Stimulated activated naive CD4-positive, alpha-beta T cell (primary cell): ENCODE measurements at regions not wholly inside any gene's neighbourhood (a gene's known extent, or its start where the extent isn't known, plus 50 kb on each side); places are given as distances from the start of the nearest gene placed in this dataset.

ENCODE experiments used
- DNase-seq, 6 experiments: peaks; one replicate each; lab custom pipeline; 2025; lab: John Stamatoyannopoulos, UW

DNA sequence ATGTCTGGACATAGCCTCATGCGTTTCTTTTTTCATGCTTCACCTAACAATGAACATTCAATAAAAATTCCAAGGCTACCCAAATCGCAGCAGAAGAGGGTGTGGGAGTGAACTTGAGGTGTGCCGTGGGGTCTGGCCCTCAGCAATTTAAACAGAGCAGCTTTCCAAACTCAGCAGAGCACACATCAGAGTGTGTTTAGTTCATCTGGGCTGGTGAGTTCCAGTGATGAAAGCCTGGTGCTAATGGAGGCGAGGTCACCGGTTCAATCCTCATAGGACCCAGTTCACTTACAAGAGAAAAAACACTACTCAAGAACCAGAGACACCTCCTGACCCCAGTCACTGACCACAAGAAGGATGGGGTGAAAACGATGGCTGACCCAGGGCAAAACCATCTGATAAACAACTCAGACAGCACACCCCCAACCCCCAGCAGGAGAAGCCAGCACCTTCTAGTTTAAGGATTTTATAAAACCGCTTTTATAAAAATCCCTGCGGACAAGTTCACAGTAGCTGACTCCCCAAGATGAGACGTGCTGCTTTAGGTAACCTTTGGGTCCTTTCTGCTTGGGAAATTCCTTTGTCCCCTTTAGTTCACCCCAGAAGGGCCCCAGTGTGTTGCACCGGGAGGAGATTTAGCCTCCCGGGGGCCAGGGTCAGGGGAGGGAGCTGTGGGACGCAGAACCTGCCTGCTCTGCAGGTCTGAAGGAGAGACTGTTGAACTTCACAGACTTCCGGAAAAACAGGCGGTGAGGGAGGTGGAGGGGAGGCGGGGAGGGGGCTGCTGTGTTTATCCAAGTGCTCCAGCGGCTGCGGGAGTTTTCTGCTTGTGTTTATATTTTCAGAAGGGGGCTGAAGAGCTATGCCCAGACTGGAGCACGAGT, 152.7 kb upstream of the SOX11 start:
- no peak for DNase-seq

DNA sequence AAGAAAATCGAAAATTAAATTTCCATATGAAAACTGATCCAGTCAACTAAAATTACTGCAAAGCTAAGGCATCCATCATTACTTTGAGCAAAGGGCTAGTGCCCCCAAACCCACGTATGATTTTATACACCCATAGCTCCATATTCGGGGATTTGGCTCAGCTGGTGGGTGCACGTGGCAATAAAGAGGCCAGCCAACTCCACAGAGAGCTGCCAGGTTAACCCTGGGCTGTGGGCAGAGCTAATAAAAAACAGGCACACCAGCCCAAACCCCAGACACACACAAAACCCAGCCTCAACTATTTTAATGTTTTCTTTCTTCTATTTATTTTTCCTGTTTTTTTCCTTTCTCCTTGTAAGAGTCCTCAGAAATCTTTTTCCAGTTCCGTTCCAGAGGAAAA, 151.3 kb upstream of the SOX11 start:
- no peak for DNase-seq

DNA sequence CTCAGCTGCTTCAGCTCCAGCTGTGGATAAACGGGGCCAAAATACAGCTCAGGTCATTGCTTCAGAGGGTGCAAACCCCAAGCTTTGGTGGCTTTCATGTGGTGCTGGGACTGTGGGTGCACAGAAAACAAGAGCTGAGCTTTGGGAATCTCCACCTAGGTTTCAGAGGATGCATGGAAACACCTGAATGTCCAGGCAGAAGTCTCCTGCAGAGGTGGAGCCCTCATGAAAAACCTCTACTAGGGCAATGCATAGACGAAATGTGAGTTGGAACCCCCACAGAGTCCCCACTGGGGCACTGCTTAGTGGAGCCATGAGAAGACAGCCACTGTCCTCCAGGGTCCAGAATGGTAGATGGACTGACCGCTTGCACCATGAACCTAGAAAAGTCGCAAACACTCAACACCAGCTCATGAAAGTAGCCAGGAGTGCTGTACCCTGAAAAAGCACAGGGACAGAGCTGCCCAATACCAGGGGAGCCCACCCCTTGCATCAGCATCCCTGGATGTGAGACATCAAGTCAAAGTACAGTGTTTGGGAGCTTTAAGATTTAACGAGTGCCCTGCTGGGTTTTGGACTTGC, 147.9 kb upstream of the SOX11 start:
- no peak for DNase-seq

DNA sequence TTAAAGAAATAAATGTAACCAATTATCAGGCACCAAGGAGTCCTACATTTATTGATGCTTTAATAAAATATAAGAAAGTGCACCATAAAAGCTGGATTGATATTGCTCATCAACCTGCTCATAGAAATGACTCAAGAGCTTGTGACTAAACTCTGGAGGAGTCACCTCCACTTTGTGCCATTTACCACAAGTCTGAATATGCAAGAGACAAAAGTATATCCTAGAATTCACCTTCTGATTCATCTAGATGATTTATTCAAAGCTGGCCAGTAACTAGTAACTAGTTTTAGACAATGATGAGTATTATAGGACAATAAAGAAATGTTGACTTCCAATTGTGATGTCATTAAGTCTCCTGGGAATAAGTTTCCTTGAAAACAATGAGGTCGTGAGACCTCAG, 146.0 kb upstream of the SOX11 start:
- DNase-seq = no peak

DNA sequence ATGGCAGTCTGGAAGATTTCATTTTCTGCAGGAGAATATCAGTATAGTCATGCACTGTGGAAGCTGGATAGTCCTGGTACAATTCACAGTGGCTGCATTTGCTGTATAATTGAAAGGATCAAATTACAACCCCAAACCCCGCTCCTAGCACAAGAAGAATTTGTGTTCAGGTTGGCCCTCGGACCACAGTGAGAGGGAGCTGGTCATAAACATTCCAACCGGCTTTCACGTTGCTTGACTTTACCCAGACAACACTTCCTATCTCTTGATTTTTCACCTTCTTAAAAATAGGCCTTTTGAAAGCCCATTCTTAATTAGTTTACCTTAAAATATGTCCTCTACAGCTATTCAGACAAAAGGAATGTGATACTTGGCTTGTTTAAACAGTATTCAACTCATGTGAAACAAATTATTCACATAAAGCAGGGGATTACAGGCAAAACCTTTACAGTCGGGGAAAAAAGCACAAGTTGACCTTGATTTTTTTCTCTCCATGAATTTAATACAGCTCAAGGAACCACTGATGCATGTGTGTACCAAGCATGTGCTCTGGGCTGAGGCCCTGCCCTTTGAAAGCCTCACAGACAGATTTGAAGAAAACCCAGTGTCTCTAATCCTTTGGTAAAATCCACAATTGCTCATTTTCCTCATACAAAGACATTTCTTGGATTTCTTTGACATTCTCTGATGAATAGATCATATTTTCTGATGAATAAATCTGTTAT, 143.0 kb upstream of the SOX11 start:
- no peak for DNase-seq

DNA sequence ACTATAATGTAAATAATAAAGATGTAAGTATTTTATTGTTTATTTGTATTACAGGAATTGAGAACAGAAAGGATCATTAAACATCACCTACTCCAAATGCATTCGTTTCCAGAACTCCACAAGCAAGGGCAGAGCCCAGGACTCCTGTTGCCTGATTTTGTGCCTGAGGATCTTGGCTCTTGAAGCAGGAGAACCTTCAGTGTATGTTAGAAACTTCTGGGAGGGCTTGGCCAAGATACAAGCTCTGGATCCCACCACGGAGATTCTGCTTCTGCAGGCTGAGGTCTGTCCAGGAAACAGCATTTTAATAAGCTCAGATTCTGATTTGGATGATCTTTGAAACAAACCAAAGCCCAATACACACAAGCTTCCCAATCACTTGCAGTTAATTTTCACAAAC, 142.4 kb upstream of the SOX11 start:
- no peak for DNase-seq

DNA sequence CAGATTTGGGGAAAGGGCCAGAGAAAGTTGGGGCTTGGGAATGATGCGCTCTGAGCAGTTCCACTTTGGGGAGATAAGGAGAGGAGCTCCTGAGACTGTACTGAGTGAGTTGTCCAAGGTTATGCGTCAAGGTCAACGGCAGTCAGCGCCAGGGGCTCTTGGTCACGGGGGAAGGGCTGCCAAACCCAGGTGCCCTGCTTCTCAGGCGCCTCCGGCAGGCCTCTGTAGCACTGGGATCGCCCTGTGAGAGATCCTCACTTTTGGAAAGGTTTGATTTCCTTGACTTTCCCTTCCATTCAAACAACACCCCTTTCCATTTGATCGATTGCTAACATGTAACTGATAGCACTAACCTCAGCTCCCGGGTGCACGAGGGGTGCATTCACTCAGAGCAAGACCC, 136.5 kb upstream of the SOX11 start:
- DNase-seq = no peak

DNA sequence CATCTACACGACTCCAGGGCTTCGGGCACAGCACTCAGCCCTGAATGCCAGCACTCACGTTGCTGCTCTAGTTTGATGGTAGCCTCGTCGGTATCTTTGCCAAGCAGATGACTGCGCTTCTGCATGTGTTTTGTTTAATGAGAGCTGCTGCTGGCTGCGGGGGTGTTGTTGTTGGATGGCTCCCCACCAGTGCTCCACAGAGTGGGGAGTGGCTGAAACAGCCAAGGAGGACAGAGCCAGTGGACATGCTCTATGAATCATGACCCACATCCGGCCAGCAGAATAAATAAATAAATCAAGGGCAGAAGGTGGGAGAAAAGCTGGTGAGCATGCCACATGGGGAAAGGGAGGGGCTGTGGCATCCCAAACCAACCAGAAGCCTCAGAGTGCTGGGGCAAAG, 131.2 kb upstream of the SOX11 start:
- DNase-seq = no peak

DNA sequence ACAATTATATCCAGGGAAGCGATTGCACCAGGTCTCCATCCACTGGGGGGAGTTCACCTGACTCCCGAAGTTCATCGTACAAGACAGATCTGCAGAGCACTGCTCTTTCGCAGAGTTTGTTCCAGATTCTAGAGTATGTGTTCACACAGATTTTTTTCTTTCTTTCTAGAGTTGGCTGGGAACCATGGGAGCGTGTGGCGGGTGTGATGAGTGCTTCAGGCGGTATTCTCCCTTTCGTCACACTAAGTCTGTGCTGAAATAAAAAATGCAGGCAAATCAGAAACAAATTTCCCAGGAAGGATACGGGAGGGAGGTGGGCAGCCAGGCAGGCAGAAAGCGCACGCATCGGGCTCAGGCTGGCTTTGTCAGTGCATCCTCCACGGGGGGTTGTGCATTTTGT, 129.8 kb upstream of the SOX11 start:
- DNase-seq = no peak

DNA sequence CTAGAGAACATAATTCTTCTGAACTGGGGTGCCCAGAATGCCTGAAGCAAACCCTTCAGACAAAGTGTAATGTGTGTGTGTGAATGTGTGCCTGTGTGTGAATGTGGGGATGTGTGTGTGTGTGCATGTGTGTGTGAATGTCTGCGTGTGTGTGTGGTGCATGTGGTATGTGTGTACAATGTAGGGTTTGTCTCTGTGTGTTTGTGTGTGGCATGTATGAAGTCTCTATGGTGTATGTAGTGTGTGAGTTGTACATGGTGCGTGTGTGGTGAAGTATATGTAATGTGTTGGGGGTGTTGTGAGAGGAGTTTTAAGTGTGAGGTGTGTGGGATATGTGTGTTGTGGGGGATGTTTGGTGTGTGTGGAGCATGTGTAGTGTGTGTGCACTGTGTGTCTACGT, 129.3 kb upstream of the SOX11 start:
- DNase-seq = no peak

DNA sequence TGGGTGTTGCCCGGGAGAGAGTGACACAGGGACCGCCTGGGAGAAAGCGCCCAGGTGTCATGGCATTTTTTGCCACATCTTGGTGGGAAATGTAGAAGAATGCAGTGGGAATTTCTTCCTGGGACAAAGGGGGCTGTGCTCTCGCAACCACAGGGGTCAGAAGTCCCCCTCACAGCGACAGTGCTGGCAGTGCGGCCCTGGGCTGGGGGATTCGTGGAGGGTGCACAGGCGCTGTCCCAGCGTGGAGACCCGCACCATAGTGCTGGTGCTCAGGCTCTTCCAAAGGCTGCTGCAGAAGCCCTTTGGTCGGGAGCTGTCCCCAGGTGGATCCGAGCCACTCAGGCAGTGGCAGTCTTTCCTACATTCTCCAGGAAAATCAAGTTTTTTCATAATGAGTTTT, 128.8 kb upstream of the SOX11 start:
- DNase-seq = no peak

DNA sequence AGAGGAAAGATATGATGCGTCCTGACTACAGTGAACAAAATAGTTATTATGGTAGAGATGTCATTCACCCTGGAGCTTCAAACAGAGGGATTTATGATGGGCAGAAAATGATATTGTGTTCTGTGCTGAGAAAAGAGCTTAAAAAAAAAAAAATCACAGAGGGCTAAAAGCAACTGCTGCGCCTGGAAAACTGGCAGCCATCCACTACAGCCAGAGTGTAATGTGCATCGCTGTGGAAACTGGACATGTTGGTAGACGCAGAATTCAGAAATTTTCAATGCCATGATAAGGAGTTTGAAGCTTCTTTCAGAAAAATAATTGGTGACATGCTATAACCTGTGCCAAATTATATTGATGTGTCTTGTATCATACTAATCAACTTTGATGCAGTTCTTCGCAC, 122.9 kb upstream of the SOX11 start:
- DNase-seq = no peak

DNA sequence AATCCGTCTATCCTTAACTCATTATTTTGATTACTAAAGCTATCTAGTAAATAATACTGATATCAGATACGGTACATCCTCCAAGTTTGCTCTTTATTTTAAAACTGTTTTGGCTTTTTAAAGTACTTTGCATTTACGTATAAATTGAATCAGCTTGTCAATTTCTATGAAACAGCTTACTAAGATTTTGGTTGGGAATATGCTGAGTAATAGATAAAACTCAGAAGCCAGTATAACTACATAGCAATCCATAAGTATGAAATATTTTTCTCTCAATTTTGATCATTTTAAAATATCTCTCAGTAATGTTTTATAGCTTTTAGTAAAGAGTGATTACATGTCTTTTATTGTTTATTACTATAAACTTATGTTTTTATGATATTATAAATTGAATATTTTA, 116.2 kb upstream of the SOX11 start:
- no peak for DNase-seq

DNA sequence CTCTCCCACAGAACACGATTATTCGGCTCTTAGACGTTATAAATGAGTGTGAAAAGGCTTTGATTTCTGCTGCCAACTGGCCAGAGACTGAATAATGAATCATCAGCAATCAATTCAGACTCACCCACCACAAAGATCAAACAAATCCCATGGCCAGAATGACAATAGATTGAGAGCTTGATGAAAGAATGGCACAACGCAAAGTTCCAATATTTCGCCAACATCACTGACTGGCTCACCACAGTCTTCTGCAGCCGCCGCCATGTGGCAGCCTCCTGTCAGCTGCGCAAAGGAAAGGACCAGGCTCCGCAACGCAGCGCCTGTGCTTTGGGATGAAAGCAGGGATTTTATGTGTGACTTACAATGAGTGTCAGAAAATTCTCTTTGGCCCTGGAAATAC, 104.4 kb upstream of the SOX11 start:
- no peak for DNase-seq

DNA sequence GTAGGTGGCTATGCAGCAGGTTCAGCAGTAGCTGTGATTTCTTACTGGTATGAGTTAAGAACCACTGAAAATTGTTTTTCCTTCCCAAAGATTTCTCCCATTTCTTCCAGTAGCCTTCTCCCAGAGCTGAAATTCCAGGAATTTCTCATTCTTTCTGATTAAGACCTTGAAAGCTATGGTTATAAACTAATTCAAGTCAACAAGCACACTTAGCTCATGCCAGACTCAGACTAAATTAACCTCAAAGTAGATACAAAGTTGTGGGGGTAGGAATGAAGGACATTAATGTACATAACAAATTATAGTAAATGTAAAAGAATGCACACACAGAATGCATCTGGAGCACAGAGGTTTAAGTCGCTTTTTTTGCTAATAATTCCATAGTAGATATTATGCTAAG, 103.6 kb upstream of the SOX11 start:
- no peak for DNase-seq

DNA sequence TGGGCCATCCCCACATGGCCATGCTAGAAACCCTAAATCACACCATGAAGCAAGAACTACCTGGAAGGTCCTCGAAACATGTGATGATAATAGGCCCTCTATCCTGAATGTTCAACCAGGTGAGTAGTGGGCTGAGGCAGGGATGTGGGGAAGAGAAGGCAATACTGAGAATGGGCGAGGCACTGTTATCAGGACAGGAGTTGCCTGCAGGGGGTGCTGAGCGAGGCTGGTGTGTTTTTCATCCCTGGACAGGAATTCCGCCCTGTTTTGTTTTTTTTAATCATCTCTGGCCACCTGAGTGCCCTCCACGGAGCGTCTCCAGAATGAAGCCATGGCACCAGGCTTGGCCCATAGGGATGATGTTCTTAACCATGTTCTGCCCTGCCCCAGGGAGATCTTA, 103.0 kb upstream of the SOX11 start:
- DNase-seq = no peak

DNA sequence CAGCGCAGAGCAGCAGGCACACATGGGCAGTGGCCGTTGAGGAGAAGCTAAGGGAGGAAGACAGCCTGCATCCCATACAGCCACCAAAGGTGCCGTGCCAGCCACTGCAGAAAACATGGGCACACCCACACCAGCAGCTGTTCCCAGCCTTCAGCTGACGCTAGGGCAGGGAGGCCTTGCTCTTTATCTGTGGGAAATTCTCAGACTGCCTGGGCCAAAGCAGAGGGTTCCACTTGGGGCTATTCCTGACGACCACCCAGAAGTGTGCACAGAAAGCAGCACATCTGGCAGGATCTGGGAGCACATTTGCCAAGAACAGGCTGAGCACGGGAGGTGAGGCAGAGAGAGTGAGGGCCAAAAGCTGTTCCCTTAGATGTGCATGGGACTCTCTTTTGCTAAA, 101.3 kb upstream of the SOX11 start:
- DNase-seq = no peak

DNA sequence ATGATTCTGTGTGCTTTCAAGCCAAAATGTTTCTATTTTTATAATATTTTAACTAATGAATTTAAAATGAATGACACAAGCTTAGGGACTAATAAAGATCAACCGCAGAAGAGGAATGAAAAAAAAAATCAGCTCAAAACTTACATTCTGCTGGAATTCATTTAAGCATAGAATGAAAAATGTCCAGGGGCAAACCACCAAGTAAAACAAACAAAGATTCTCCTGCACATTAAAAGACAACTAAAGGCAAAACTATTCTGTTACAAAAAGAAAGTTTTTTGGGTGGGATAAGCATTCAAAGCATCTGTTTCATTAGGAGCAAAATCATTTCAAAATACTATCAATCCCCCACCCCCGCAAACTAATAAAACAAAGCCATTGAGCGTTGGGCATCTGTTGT, 99.3 kb upstream of the SOX11 start:
- no peak for DNase-seq

DNA sequence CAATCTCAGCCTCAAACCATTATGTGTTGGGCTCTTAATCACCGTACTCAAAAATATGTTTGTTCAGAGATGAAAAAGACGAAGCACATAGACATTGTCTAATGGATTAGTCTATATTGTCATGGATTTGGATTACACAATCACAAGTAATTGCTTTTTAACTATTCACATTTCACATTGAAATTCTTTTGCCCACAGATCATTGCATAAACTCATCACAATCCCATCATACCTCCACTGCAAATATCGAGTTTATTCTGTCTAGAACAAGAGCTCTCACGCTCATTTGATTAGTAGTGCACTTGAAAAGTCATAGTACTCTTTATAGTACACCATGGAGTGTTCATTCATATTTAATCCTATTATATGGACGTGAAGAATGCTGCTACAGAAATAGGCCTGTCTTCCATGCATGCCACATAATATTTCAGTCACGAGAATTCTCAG, 97.9 kb upstream of the SOX11 start:
- no peak for DNase-seq

DNA sequence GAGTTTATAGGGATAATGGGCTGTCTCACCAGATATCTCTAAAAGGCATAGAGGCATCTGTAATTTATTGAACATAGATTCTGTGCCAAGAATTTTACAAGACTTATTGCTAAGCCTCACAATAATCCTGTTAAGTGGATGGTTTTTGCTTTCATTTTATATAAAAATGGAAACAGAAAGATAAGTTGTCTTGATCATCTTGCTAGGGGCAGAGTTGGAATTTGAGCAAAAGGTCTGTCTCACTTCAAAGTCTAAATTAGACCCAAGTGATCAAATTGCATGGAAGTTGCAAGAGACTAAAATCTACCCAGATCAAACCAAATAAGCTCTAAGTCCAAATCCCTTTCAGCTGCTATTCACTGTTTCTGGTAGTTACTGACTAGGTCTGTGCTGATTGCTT, 95.3 kb upstream of the SOX11 start:
- DNase-seq = no peak

DNA sequence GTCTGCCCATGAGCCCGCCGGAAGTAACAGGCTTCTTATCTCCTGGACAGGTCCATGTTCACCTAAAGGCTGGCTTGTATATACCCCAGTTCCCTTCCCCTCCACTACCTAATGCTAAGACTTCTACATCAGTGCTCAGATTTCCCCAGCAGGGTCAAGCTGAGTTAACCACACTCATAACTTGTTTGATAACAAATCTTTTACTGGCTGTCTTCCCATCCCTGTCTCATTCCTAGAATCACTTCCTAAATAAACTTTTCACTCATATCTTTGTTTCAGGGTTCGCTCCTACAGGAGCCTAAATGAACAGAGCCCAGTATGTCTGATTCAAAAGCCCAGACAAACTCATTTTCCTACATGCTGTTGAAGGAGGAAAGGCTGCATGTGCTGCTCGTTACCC, 94.0 kb upstream of the SOX11 start:
- DNase-seq = no peak

DNA sequence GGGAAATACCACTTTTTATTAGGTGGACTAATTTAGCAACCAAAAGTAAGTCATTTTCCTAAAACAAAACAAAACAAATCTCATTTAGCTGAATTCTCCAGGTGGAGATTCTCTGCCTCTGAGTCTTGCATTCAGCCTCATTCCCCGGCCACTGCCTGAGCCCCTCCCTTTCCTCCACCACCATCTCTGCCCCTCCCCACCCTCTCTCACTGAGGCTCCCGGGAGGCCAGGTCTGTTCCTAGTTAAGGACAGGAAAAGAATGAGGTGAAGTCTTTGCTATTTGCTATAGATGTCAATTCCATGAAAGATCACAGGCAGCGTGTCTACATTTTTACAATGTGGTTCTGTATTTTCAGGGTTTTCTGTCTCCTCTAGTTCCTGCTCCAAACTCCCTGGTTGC, 83.0 kb upstream of the SOX11 start:
- no peak for DNase-seq

DNA sequence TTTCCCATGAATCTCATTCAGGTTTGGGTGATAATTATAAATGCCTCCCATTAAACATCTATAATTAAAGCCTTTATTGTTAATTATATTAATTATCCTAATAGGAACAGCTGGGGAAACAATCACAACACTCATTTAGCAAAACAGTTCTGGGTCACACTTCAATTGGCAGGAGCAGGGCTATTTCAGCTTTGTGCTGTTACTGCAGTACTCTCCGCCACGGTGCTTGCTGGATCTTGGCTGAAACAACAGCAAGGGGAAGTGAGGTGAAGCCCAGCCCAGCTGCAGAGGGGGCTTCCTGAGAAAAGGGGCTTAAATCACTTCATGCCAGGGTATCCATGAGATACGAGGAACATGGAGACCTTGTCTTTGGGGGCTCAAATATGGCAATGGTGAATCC, 79.5 kb upstream of the SOX11 start:
- DNase-seq = no peak
